GM21737 (cell line): ENCODE measurements at regions not wholly inside any gene's neighbourhood (a gene's known extent, or its start where the extent isn't known, plus 50 kb on each side); places are given as distances from the start of the nearest gene placed in this dataset.

Experiments
- ATAC-seq: cut with Tn5 transposase; IDR thresholded peaks from one replicate; pipeline ENCODE4 v1.9.1; 2021; ENCODE audit warnings: mild to moderate bottlenecking, moderate library complexity; ENCODE audit not compliant: unreplicated experiment

DNA sequence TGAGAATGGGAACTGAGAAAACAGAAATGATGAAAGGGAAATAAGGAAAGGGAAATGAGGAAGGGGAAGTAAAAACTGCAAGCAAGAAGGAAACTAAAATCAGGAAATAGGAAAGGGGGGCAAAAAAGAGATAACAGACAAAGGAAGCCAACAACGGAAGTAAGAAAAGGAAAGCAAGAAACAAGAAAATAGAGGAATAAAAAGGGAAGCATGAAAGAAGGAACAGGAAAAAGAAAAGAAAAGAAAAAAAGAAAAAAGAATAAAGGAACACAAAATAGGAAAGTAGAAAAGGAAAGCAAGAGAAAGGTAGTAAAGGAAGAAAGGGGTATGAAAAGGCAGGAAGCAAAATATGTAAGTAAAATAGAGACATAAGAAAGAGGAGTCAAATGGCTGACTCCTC is 241.2 kb upstream of the NCKAP5 start:
- ATAC-seq, result no peak

DNA sequence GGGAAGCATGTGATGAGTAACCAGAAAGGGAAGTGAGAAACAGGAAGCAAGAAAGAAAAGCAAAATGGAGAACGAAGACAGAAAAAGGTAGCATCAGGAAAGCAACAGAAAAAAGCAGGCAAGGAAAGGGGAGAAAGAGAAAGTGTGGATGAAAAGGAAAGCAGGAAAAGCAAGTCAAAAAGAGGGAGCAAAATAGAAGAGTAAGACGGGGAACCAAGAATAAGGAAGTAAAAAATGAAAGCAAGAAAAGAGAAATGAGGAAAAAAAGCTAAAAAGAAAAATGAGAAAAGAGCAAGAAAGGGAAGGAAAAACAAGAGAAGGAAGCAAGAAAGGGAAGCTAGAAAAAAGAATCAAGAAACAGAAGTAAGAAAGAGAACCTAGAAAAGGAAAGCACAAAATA is 242.3 kb upstream of the NCKAP5 start:
- no peak for ATAC-seq

DNA sequence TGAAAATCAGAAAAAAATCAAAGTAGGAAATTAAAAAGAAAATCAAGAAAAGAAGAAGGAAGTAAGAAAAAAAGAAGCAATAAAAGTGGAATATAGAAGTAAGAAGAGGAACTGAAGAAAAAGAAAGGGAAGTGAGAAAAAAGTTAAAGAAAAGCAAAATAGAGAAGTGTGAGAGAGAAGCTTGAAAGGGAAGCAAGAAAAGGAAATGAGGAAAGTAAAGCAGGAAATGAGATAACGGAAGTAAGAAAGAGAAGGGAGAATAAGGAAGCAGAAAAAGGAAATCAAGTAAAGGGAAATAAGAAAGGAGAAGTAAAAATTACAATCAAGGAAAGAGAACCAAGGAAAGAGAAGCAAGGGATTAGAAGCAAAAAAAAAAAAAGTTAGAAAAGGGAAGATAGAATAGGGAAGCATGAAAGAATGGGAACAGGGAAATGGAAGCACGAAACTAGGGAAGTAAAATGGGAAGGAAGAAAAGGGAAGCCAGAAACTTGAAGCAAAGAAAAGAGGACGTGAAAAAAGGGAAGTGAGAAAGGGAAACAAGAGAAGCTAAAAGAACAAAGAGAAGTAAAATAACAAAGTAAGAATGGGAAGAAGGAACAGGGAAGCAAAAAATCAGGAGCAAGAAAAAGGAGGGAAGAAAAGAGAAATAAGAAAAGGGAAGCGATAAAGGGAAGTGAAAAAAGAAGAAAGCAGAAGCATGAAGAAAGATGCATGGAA is 243.3 kb upstream of the NCKAP5 start:
- ATAC-seq, result no peak

DNA sequence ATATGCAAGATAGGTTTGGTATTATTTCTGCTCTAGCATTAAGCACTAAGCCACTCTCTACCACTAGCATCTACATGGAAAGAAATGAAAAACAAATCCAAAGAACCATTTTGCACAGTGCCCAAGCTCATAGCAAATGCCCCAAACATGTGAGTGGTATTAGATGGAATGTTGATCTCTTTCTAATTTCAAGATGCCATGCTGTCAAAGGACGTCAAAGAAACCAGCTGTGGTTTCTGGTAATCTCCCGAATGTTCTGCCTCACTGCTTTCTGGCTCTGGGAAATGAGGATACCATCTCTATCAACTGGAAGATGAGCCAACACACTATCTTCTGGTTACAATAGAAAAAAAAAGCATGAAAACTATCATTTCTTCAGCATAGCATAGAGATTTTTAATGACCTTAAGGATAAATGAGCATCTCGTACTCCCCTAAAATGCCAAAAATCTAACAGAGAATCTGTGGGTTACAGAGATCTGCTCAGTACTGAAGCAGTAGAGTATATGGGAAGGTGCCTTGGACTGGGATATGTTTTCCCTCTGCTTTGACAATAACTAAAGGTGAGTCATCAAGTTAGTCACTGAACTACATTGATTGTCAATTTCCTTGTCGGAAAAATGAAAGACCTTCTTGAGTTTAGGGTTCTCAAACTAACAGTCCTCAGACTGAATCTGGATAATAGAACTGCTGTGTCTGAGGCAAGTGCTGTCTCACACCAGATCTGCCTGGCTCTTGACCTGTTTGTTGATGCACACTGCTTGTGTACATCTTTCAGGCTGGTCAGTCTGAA is 244.8 kb upstream of the NCKAP5 start:
- ATAC-seq, result no peak

DNA sequence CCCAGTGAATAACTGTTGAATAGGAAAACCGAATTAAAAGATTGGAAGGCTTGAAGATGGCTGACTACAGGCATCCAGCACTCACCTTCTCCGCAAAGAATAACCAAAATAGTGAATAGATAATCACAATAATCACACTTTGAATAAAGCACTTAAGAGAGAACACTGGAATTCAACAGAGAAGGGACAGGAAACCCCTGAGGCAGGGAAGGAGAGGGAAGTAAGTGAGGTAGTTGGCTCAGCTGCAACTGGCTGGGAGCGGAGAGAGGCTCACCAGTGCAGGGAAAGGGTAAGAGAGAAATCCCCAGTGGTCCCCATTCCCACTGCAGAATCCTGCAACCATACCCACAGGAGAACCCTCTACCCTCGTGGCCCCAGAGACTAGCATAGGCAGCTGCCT is 246.6 kb upstream of the NCKAP5 start:
- no peak for ATAC-seq

DNA sequence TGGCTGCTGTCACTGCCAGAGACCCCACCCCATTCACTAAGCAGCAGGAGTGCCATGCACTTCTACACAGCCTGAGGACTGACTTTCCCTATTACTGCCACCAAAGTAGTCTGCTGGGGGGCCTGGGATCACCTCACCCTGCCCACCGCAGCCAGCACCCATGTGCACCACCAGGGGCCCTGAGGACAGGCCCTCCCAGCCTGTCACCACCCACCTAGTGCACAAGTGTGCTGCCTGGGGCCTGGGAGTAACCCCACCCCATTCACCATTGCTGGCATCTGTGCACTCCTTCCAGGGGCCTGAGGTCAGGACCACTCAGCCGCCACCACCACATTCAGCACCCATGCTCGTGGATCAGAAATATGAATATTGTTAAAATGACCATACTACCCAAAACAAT is 247.8 kb upstream of the NCKAP5 start:
- ATAC-seq, result no peak

DNA sequence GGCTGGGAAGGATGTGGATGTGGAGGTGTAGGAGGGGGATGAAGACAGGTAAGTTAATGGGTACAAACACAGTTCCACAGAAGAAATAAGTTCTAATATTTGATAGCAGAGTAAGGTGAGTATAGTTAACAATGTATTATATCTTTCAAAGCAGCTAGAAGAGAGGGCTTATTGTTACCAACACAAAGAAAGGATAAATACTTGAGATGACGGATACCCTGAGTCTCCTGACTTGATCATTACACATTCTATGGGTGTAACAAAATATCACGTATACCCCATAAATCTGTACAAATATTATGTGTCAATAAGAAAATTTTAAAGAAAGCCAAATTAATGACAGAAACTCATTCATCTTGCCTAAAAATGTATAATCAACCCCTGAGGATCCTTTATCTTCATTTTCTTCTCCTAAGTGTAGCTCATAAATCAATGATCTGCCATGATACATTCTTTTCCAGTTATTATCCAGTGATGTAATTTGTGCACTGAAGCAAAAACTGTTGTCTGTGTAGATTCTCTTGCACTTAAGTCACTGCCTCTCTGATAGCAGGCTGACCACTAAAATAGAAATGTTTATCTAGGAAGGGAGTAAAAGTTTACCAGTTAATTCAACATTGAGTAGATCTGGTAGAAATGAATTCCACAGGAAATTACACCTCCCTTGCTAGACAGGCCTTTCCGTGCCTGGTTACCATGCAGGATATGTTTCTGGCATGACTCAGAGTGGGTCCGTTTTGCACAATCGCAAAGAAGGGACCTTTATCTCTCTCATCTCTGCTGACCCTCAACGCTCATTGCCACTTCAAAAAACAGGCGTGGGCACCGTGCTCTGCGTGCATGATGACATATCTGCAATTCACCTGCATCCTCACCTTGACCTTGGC is 249.7 kb upstream of the NCKAP5 start:
- no peak for ATAC-seq

DNA sequence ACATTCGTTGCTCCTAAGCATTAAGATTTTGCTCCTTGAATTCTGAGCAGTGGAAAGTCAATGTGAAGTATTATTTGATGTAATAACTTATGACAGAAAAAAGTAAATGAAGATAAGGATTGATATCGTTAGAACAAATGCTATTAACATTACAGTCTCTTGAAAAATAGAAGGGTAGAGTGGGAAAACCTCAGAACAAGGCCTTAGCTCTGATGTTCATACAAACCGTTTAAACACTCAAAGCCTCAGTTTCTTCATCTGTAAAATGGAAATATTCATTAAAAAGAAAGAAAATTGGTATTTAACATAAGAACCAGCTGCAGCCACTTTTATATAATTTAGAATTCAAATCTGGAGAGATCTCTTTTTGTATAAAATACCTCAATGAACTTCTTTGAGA is 250.4 kb upstream of the NCKAP5 start:
- ATAC-seq, result no peak

DNA sequence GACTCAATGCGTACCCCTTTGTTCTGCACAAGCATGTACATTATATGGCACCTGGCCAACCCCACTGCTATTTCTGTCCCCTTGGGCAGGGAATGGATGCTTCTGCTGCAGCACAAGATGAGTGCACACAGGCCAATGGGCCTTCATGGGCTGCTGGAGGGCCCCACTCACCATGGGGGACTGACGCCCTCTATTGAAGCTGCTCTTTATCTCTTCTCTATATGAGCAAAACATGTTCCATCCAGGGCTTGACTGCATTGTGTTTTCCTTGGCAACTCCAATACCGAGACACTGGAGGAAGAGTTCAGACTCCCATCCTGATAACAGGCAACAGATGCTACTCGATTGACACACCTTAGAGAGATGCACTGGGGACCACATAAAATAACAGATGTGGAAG is 251.6 kb upstream of the NCKAP5 start:
- no peak for ATAC-seq

DNA sequence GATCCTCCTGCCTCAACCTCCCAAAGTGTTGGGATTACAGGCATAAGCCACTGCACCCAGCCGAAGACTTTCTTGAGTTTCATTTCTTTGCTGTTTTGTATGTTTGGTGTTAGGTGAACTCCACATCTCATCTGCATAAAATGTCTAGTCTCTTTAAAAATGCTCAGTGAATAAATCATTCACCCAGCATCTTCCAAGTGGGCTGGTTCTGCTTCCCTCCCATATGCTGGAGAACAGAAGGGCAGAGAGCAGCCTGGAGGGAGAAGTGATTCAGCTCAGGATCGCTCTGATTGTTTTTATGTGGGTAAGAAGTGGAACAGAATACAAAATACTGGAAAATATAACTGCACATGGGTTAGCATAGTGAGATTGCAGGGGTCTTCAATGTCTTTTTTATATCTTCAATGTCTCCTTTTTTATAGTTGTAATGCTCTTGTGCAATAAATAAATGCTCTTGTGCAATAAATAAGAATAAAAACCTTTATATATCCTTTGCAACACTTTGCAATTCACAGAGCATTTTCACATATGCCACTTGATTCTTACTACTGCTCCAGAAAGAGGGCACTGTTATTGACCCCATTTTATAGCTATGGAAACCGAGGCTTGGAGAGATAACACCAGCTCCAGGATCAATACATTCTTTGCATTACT is 253.0 kb upstream of the NCKAP5 start:
- no peak for ATAC-seq

DNA sequence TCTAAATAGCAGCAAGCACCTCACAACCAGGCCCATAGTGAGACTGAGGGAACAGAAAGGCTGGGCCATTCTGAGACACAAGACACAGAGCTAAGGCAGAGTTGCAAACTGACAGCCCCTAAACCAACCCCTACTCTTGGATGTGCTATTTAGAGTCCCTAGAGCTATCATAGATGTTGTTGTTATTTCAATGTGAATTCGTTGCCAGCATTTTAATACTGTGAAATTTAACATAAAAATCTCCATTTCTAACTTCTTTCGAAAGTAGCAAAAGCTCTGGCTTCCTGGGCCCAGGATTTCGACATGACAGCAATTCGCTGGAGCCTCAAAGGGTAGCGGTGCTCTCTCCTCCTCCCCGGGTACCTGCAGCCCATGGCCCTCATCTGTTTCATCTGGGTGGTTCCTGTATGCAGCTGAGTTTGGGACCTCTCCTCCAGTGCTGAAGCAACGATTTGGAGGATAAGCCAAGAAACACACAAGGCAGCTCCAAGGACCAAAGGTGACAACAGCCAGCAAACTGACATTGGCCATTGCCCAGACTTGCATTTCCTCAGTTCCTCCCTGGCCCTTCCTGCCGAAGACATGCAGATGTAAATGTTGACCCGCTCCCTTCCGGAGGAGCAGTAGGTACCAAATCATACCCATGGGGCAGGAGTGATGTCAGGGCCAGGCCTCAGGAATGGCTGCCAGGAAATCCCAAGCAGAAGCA is 254.4 kb upstream of the NCKAP5 start:
- no peak for ATAC-seq

DNA sequence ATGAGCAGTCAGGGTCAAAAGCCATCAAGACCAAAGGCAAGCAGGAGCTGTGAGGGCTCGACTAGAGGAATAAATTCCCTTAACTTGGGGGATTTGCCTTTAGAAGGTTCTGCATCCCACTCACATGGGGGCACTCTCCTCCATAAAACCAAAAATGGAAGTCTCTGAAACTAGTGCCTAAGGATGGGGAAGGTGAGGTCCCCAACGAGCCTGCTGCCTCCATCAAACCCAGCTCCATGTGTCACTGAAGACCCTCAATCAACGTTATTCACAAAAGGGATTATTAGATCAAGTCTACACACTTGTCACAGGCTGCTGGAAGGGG is 254.9 kb upstream of the NCKAP5 start:
- no peak for ATAC-seq

DNA sequence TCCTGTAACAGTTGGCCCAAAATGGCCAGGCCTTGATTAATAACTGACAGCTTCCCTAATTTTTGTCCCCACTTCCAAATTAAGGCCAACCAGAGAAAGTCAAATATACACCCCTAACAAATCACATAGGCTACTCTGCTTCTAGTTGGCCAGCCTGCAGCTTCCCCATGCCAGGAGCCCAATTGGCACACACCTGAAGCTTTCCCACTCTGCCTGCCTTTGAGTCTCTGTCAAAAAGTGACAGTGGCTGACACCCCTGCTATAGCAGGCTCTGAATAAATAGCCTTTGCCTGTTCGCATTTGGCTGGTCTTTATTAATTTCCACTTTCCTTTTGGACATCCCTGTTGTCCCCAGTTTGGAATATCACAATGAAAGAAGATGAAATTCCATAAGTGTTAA is 256.6 kb upstream of the NCKAP5 start:
- ATAC-seq, result no peak

DNA sequence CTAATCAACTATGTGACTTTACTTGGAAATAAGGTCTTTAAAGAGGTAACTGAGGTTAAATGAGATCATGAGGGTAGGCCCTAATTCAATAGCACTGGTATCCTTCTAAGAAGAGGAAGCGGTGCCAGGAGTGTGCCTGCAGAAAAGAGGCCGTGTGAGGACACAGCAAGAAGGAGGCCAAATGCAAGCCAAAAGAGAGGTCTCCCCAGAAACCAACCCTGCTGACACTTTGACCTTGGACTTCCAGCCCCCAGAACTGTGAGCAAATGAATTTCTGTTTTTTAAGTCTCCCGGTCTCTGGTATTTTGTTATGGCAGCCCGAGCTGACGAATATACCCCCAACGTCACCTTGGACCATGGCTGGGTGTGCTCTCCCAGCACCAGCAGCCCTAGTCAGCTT is 257.5 kb upstream of the NCKAP5 start:
- ATAC-seq, result no peak

DNA sequence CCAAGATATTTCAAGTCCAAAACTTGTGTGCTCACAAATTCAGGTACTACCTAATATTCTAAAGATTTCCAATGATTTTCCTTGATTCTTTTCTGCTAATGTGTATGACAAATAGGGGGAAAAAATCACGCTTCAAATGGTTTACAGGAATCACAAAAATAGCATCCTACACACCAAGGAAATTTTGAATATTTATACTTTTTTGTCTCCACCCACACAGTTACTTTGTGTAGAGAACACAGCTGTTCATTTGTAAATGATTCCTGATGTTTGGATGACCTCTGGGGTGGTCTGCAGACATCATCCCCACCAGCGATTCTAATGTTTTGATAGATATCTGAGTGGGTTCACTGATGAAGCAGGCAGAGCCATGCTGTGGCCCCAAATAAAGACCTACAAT is 260.6 kb upstream of the NCKAP5 start:
- no peak for ATAC-seq

DNA sequence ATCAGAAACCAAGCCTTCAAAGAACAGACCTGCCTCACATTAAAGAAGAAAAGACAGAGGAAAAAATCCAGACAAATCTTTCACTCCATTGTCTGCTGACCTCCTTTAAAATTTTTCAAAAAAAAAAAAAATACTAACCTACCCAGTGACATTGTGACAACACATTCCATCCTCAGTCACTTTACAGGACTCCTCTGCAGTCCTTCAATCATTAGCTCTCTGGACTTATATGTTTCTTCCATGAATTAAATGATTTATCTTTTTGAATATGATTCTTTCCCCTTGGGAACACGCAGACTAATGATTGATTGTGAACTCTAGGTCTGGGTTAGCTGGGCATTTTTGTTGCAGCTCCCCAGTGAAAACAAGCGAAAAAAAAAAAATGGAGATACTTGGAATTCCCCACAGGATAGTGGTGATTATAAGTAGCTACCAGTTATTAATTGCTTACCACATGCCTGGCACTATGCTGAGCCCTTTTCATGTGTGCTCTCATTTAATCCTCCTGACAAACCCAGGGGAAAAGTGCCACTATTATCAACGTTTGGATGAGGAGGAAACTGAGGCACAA is 261.3 kb upstream of the NCKAP5 start:
- no peak for ATAC-seq

DNA sequence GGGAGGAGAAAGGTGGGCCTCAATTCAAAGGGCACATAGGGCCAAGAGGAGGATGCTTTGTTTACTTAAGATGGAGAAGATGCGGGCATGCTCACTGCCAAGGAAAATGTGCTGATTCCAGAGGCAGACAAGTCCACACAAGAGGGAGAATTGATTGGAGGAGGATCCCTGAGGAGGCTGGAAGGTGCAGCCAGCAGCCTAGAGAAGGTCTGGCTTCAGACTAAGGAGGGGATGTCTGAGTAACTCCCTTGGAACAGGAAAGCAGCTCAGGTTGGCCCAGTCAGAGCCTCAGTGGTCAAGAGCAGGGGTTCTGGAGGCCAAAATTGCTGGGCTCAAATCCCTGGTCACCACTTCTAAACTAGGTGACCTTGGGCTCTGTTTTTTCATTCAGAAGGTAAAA is 265.5 kb upstream of the NCKAP5 start:
- ATAC-seq, result no peak

DNA sequence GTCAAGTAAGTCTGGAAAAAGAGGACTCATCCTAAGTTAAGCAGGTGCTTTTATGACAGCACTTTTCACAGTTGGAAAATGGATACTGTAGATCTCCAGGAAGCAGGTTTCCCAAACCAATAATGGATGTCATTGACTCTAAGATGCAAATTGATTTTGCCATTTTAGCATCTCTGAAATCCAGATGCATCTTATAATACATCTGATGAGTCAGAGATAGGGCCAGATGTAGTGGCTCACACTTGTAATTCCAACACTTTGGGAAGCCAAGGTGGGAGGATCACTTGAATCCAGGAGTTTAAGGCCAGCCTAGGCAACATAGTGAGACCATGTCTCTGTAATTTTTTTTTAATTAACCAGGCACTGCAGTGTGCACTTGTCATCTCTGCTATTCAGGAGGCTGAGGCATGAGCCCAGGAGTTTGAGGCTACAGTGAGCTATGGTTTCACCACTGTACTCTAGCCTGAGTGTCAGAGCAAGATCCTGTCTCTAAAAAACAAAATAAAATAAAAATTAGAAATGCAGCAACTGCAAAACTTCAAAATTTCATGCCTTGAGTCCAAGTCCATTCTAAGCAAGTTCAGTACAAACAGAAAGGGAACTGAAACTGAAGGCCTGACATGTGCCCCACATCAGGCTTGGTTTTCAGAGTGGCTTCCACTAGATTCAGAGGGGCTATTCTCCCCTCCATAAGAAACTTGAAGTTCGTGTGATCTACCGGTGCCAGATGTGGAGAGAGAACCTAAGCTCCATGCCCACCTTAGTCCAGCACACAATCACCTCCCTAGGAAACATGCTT is 267.8 kb upstream of the NCKAP5 start:
- no peak for ATAC-seq

DNA sequence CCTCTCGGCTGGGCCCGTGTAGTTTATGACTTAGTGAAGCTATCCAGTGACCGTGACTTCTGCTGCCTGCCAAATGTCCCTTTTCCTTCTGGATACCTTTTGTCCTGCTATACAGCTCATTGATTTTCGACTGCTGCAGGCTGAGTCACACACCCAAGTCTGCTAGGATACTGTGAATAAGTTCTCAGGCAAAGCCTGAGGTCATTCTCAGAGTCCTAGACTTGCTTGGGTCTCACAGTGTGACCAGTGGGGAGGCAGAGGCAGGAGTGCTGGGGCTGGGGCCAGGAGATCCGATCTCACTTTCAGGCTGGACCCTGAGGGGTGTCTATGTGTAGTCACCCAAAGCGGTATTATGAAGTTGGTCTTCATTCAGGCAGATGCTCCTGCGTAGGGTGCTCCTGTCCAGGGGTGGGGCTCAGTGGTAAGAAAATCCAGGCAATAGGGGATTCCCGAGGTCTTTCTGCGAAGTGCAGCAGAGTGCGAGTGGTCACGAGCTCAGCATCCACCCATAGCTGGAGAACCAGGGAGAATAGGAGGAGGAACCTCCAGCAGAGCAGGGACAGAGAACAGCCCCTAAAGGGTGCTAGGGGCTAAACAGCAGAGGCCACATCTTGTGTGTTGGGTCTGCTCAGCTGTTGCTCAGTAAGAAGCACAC is 268.6 kb upstream of the NCKAP5 start:
- no peak for ATAC-seq
